GM12873 (cell line): ENCODE measurements at regions not wholly inside any gene's neighbourhood (a gene's known extent, or its start where the extent isn't known, plus 50 kb on each side); places are given as distances from the start of the nearest gene placed in this dataset.

Experiments
- TF ChIP-seq, protein P1 (sequence below): IDR thresholded peaks from 2 replicates; pipeline ENCODE4 v1.5.1; 2012; ENCODE audit warnings: low read depth, mild to moderate bottlenecking, moderate library complexity, low read length, control low read depth; ENCODE audit not compliant: insufficient read depth; ENCODE audit errors: missing control alignments

DNA sequence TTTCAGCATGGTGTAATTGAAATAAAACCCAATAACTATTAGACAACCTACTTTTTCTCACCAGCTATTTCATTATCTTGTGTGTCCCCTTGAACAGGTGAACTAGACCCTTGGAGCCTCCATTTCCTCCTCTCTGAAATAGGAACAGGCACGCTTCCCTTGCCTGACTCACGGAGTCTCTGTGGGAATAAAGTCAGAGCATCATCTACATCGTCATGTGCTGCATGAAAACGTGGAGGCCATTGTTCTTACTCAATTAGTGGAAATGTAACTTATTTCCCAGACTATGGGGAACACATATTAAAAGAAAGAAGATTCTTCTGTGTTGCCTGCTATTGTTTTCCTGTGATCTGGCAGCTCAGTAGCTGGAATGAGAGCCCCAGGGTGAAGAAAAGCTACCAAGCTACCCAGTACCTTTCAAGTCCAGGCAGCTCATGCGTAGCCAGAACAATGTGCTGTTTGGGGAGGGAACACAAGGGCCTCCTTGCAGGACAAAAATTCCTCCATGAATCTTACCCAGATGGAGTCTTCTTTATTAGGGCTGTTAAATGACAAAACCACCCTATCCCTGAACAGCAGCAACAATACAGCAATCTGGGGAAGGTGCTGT is 59.8 kb downstream of the SOX11 start:
- TF ChIP-seq, protein P1, sequence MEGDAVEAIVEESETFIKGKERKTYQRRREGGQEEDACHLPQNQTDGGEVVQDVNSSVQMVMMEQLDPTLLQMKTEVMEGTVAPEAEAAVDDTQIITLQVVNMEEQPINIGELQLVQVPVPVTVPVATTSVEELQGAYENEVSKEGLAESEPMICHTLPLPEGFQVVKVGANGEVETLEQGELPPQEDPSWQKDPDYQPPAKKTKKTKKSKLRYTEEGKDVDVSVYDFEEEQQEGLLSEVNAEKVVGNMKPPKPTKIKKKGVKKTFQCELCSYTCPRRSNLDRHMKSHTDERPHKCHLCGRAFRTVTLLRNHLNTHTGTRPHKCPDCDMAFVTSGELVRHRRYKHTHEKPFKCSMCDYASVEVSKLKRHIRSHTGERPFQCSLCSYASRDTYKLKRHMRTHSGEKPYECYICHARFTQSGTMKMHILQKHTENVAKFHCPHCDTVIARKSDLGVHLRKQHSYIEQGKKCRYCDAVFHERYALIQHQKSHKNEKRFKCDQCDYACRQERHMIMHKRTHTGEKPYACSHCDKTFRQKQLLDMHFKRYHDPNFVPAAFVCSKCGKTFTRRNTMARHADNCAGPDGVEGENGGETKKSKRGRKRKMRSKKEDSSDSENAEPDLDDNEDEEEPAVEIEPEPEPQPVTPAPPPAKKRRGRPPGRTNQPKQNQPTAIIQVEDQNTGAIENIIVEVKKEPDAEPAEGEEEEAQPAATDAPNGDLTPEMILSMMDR: no peak

DNA sequence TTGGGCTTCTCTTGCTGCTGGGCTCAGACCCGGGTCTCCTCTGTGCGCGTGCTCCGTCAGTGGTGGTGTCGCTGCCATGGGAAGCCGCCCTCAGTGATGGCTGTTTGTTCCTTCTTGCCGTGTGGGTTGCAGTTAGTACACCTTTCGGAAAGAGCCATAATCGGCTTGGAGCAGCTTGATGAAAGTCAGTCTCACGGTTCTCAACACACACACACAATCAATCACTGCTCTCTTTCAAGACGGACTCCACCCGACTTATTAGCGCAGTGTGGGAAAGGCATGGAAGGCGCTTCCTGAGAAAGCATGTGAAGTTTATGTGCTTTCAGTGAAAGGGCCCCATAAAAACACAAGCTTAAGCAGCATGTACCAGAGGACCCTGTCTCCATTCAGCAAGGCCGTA is 64.1 kb downstream of the SOX11 start:
- TF ChIP-seq, protein P1: no peak

DNA sequence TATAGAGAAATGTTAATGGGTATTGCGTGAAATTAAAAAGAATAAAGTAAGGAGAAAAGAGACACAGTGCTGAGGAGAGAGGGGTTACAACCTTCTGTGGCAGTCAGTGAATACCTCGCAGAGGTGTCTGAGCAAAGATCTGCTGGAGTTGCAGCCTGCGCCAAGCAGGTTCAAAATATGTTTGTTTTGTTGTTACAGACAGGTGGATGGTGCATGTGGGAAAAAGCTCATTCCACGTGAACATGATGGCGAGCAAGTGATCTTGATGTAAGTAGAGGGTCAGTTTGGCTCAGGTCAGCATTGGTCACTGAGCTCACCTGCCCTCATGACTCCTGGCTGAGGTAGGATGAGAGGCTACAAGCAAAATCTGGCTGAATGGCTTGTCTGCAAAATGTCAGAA is 66.2 kb downstream of the SOX11 start:
- TF ChIP-seq, protein P1: no peak

DNA sequence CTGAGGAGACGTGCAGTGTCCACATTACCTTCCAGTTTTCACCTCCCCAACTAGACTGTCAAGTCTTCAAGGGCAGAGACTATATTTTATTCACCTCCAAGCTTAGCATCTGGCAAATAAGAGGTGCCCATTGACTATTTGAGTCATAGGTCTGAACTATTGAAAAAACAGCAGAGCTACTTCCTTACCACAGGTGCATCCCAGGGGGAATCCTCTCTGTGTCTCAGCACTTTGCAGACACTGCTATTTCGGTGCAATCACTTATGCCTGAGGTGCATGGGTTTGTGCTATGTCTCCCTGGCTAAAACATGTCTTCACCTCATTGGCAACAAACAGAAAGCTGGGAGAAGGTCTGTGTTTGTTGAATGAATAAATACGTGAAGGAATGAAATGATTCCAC is 67.8 kb downstream of the SOX11 start:
- TF ChIP-seq, protein P1: no peak

DNA sequence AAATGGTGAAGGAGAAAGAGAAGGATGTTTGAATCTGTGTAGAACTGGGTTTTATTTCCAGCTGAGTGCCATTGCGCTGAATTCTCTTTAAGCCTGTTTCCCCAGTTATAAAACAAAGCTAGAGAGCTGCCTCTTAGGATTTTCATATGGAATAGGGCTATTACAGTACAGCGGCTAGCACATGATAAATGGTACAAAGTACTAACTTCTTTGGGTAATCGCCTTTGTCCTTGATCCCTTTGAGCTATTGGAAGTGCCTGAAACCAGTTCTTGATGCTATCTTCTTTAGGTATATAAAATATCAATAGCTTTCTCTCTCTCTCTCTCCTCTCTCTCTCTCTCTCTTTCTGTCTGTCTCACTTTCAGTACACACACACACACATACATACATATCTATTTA is 71.3 kb downstream of the SOX11 start:
- TF ChIP-seq, protein P1: no peak

DNA sequence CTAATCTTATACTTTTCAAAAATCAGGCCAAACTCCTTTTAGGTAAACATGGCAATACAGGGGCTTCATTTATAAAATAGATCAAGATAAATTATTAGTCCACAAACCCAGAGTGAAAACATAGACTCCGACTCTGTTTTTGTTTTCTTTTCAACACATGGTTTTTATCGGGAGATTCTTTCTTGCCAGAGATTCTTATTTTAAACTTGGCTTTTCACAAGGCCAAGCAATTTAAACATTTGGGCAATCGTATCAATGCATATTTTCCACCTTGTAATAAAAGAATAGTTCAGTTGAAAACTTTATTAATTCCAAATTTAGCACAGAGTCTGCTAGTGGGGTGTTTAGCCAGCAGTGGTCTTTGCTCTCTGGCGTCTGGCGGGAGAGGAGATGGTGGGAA is 71.9 kb downstream of the SOX11 start:
- TF ChIP-seq, protein P1: no peak

DNA sequence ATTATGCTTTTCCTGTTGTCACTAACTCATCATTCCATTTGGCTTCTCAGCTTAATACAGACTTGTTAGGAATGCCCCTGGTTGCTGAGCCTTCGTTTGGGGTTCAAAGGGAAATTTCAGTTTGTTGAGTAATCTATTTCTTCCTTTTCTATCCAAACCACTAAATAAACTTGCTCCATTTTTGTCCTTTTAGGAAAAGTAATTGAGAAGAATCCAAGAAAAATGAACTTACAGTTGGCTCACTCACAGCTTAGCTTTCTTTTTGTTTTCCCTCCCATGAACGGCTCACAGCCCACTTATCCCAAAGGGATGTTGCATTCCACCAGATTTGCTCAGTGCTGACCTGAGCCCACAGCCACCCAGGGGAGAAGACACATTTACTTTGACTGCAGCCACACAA is 73.9 kb downstream of the SOX11 start:
- TF ChIP-seq, protein P1: no peak
